Suprapubic skin (tissue), 4 donors: ENCODE measurements at regions not wholly inside any gene's neighbourhood (a gene's known extent, or its start where the extent isn't known, plus 50 kb on each side); places are given as distances from the start of the nearest gene placed in this dataset.
A peak's percentile ranks its signal among the peaks of the same experiment; 100 is the strongest.

Source experiments
- DNase-seq, 2 donors: peaks; one replicate each; pipeline ENCODE4 v3.0.0-alpha.2; 2019; ENCODE audit warnings: low spot score in 2 of 2
- H3K27ac ChIP-seq: fragments of 200-600 bp; sonication (generic); one replicate; pipeline ENCODE4 v1.5.1; 2019
- H3K27me3 ChIP-seq: fragments of 200-600 bp; sonication (generic); one replicate; pipeline ENCODE4 v1.5.1; 2019
- H3K36me3 ChIP-seq: fragments of 200-600 bp; sonication (generic); one replicate; pipeline ENCODE4 v1.5.1; 2019
- H3K4me1 ChIP-seq: fragments of 200-600 bp; sonication (generic); one replicate; pipeline ENCODE4 v1.5.1; 2019
- H3K4me3 ChIP-seq: fragments of 200-600 bp; sonication (generic); one replicate; pipeline ENCODE4 v1.5.1; 2019; ENCODE audit warnings: mild to moderate bottlenecking
- H3K9me3 ChIP-seq: fragments of 200-600 bp; sonication (generic); one replicate; pipeline ENCODE4 v1.5.1; 2019
- EP300 ChIP-seq: sonication (generic); formaldehyde crosslinking; IDR thresholded peaks from one replicate; pipeline ENCODE4 v1.6.1; 2017; ENCODE audit warnings: antibody characterized with exemption
- POLR2A ChIP-seq, 2 donors: fragments of 450-650 bp; IDR thresholded peaks; one replicate each; pipeline ENCODE4 v1.6.1; 2017; ENCODE audit warnings: antibody characterized with exemption in 2 of 2, mild to moderate bottlenecking in 2 of 2, moderate library complexity in 2 of 2
- POLR2AphosphoS5 ChIP-seq, 3 donors: sonication (generic); formaldehyde crosslinking; IDR thresholded peaks; one replicate each; pipeline ENCODE4 v1.6.1; 2017; ENCODE audit warnings: antibody characterized with exemption in 3 of 3
- WGBS: methylation state at CpG from one replicate; pipeline ENCODE4 v1.1.5; 2018; 5-methylcytosine and 5-hydroxymethylcytosine counted together
- TF ChIP-seq, protein P1 (sequence below), 2 donors: fragments of 200-600 bp in 1 of 2; fragments of 450-650 bp in 1 of 2; sonication (generic) in 1 of 2; IDR thresholded peaks; one replicate each; pipeline ENCODE4 v1.5.1; 2016 to 2019; ENCODE audit warnings: antibody characterized with exemption in 2 of 2, mild to moderate bottlenecking in 1 of 2, moderate library complexity in 1 of 2

GRCh38 chr22:48093981-48094380, 1331.5 kb downstream of the TBC1D22A start:
- no peak overlapping the region for H3K27ac ChIP-seq

GRCh38 chr22:48092866-48093265, 1330.4 kb downstream of the TBC1D22A start:
- H3K36me3 ChIP-seq = no peaks in the 10 kb centered on the region
- H3K27me3 ChIP-seq = peaks cover 8% of the 10 kb centered on the region
- H3K9me3 ChIP-seq = no peaks in the 10 kb centered on the region
- no peak for DNase-seq
- 47% methylated on average over 4 of the region's 4 CpGs for whole genome bisulfite sequencing
- H3K27ac ChIP-seq = no peak overlapping the region
- no peak overlapping the region for H3K4me3 ChIP-seq
- peaks cover 23% of the 10 kb centered on the region for H3K4me1 ChIP-seq
- TF ChIP-seq EP300 (no peak), POLR2AphosphoS5 (IDR thresholded peaks at IDR 0.05) (no peak), POLR2A (IDR thresholded peaks at IDR 0.05) (no peak)
- TF ChIP-seq, protein P1, sequence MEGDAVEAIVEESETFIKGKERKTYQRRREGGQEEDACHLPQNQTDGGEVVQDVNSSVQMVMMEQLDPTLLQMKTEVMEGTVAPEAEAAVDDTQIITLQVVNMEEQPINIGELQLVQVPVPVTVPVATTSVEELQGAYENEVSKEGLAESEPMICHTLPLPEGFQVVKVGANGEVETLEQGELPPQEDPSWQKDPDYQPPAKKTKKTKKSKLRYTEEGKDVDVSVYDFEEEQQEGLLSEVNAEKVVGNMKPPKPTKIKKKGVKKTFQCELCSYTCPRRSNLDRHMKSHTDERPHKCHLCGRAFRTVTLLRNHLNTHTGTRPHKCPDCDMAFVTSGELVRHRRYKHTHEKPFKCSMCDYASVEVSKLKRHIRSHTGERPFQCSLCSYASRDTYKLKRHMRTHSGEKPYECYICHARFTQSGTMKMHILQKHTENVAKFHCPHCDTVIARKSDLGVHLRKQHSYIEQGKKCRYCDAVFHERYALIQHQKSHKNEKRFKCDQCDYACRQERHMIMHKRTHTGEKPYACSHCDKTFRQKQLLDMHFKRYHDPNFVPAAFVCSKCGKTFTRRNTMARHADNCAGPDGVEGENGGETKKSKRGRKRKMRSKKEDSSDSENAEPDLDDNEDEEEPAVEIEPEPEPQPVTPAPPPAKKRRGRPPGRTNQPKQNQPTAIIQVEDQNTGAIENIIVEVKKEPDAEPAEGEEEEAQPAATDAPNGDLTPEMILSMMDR (IDR thresholded peaks at IDR 0.05) = no peak

More at GRCh38 chr22:48093981-48094380, 1331.5 kb downstream of the TBC1D22A start:
- TF ChIP-seq, protein P1 (IDR thresholded peaks at IDR 0.05) = no peak
- no peak for TF ChIP-seq POLR2A (IDR thresholded peaks at IDR 0.05)
- no peak for TF ChIP-seq EP300
- no peak for TF ChIP-seq POLR2AphosphoS5 (IDR thresholded peaks at IDR 0.05)
- peaks cover 18% of the 10 kb centered on the region for H3K4me1 ChIP-seq
- H3K36me3 ChIP-seq = no peaks in the 10 kb centered on the region
- WGBS = 71% methylated on average over 8 of the region's 8 CpGs
- peaks cover 10% of the 10 kb centered on the region for H3K27me3 ChIP-seq
- H3K4me3 ChIP-seq = no peak overlapping the region
- no peaks in the 10 kb centered on the region for H3K9me3 ChIP-seq
- DNase-seq = peak; percentile 35 to 68

DNA sequence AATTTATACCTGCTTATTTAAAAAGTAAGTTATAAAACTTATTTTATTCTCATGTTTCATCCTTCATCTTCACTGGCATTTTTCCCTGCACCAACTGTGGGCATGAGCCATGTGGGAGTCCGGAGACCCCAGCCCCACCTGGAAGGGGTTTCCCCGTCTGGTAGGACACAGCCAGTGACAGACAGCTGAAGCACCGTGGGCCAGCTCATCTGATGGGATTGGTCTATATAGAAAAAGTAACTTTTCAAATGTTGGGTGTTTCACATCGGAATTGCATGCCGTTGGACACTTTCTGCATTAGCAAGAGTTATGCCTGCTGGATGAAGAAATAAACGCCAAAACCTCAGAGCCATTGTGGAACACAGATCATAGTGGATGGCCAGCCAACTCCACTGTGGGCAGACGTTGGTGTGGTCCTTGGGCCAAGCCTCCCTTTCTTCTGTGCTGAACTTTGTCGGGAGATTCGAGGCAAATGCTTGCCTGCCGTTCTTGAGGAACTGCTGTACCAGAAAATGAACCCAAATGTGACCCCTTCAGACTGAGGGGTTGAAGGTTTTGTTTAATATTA, 1329.3 kb downstream of the TBC1D22A start:
- Histone ChIP-seq H3K27ac (no peak overlapping the region), H3K36me3 (no peaks in the 10 kb centered on the region), H3K27me3 (peaks cover 5% of the 10 kb centered on the region), H3K4me3 (no peak overlapping the region), H3K9me3 (no peaks in the 10 kb centered on the region), H3K4me1 (peaks cover 23% of the 10 kb centered on the region)
- WGBS = 72% methylated on average over 10 of the region's 10 CpGs
- TF ChIP-seq, protein P1 (IDR thresholded peaks at IDR 0.05) = no peak
- peak; percentile 51 to 65 for DNase-seq

DNA sequence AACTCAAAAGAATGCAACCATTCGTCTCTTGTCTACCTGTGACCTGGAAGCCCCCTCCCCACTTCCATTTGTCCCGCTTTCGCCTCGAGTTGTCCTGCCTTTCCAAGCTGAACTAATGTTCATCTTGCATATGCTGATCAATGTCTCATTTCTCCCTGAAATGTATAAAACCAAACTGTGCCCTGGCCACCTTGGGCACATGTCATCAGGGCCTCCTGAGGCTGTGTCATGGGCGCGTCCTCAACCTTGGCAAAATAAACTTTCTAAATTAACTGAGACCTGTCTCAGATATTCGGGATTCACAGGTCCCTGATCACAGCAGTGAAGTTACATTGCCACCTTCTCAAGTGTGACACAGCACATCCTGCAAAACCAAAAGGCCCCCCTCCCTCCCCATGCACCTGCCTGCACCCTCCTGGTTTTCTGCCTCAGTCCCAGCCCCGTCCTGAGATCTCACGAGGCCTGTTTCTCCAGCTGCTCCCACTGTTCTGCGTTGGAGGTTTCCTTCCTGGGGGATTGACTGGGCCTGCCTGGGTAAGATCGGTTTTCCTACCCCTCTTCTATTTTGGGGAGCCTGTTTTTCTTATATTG, 1328.7 kb downstream of the TBC1D22A start:
- Histone ChIP-seq H3K27ac (no peak overlapping the region), H3K27me3 (peaks cover 5% of the 10 kb centered on the region), H3K4me3 (no peak overlapping the region), H3K36me3 (no peaks in the 10 kb centered on the region), H3K9me3 (no peaks in the 10 kb centered on the region), H3K4me1 (peaks cover 23% of the 10 kb centered on the region)
- DNase-seq = peak; percentile 15 to 56
- 82% methylated on average over 11 of the region's 11 CpGs for WGBS
- no peak for TF ChIP-seq POLR2A (IDR thresholded peaks at IDR 0.05)
- TF ChIP-seq, protein P1 (IDR thresholded peaks at IDR 0.05) = no peak
- TF ChIP-seq EP300 = no peak
- no peak for TF ChIP-seq POLR2AphosphoS5 (IDR thresholded peaks at IDR 0.05)

GRCh38 chr22:48090332-48090672, 1327.9 kb downstream of the TBC1D22A start:
- WGBS = 17% methylated on average over 5 of the region's 7 CpGs
- Histone ChIP-seq H3K36me3 (no peaks in the 10 kb centered on the region), H3K4me1 (peaks cover 23% of the 10 kb centered on the region), H3K27ac (peak overlapping the region; percentile 79), H3K9me3 (no peaks in the 10 kb centered on the region), H3K27me3 (peaks cover 5% of the 10 kb centered on the region), H3K4me3 (peak overlapping the region; percentile 29)
- TF ChIP-seq POLR2AphosphoS5 (IDR thresholded peaks at IDR 0.05) (peak in 1 of 3 donors; percentile 48), POLR2A (IDR thresholded peaks at IDR 0.05) (no peak)
- DNase-seq = no peak
